ENCODE measurements at regions not wholly inside any gene's neighbourhood (a gene's known extent, or its start where the extent isn't known, plus 50 kb on each side); places are given as distances from the start of the nearest gene placed in this dataset.

DNA sequence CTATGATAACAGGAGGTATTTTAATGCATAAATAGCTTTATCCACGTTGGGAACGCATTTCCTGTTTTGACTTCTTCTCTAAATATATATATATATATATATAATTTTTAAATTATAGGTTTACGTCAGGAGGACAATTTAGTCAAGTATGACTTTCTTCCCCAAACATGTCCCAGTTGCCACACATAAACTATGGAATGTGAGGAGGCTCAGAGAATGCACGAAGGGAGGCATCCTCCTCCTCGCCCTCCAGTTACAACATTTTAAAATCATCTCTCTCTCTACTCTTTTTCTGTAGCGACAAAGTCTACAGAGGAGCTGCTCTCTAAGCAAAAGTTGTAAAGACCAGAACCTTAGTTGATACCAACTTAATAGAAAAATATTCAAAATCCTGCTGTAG, 106.9 kb upstream of the LYZL1 start:
- H3K9ac ChIP-seq (ENCODE audit: low read length): no peak overlapping the region
- DNase-seq (ENCODE audit: low read depth, low spot score) (no peak), ATAC-seq (no peak)
- no peaks in the 10 kb centered on the region for H3K9me3 ChIP-seq (ENCODE audit: control insufficient read depth in 1 of 2, insufficient read depth in 1 of 2, low read depth in 1 of 2, low read length in 2 of 2)
- ChIA-PET CTCF (no interaction called here), RAD21 (ENCODE audit: low non-redundant PET in 1 of 2, low total read pairs in 2 of 2, uncharacterized antibody in 2 of 2, unreplicated experiment in 2 of 2) (no interaction called here), POLR2A (no interaction called here)
- H3K27me3 ChIP-seq (ENCODE audit: insufficient read depth, low read length): peaks cover 33% of the 10 kb centered on the region
- no peaks in the 10 kb centered on the region for H3K4me1 ChIP-seq (ENCODE audit: control insufficient read depth in 1 of 2, insufficient read depth in 2 of 2, low read length in 2 of 2)
- H4K20me1 ChIP-seq (ENCODE audit: insufficient read depth): no peaks in the 10 kb centered on the region
- H3K9me2 ChIP-seq (ENCODE audit: insufficient read depth): no peaks in the 10 kb centered on the region
- no peak overlapping the region for H3K4me2 ChIP-seq (ENCODE audit: low read length)
- no peak overlapping the region for H3K27ac ChIP-seq (ENCODE audit: low read depth, low read length)
- intact Hi-C loops (cut with micrococcal nuclease): no loop called here
- H3K79me2 ChIP-seq (ENCODE audit: insufficient read depth, low read length): no peaks in the 10 kb centered on the region
- no peak overlapping the region for H3K4me3 ChIP-seq (replicated peaks in 1 of 2; ENCODE audit: low read depth in 1 of 2, low read length in 2 of 2)
- no peaks in the 10 kb centered on the region for H3K36me3 ChIP-seq (ENCODE audit: control insufficient read depth in 1 of 2, insufficient read depth in 2 of 2, low read length in 2 of 2)
- no peak overlapping the region for H2AFZ ChIP-seq (ENCODE audit: low read depth, low read length, poor library complexity, severe bottlenecking)
- TF ChIP-seq FOSL1 (IDR thresholded peaks at IDR 0.05; ENCODE audit: low read depth) (no peak), ELF1 (IDR thresholded peaks at IDR 0.05; ENCODE audit: borderline replicate concordance, low read depth) (no peak), POLR2AphosphoS5 (IDR thresholded peaks at IDR 0.05; ENCODE audit: low read depth, low read length) (no peak), SIN3A (IDR thresholded peaks at IDR 0.05; ENCODE audit: low read depth) (no peak), JUND (IDR thresholded peaks at IDR 0.05) (no peak)
- no TSS peak for BruUV-seq (replicated peaks)

DNA sequence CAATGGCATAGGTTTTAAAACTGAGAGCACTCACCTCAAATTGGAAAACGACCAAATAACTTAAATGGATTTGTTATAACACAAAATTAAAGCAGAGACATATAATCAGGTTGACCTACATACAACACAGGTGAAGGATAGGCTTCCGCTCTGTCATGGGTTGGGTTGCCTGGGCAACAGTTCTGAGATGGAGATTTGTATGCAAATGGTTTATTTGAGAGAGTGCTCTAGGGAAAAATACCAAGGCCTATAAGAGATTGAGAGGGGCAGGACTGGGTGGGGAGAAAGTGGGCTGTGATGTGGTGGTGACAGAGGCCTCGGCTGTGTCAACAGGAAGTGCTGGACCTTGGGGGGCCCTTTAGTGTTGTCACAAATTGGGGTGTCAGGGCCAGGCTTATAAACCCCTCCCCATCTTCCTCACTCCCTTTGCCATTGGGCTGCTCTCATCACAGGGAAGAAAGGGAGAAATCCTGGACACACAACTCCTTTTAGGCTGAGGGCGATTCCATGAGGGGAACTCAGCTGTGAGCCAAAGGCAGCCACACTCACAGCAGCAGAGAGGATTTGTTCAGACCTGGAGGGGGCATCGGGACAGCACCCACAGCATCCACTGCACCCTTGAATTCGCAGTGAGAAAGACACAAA, 105.4 kb upstream of the LYZL1 start:
- H3K4me3 ChIP-seq (replicated peaks in 1 of 2; ENCODE audit: low read depth in 1 of 2, low read length in 2 of 2): no peak overlapping the region
- ChIA-PET CTCF (no interaction called here), POLR2A (no interaction called here), RAD21 (ENCODE audit: low non-redundant PET in 1 of 2, low total read pairs in 2 of 2, uncharacterized antibody in 2 of 2, unreplicated experiment in 2 of 2) (no interaction called here)
- no peaks in the 10 kb centered on the region for H3K36me3 ChIP-seq (ENCODE audit: control insufficient read depth in 1 of 2, insufficient read depth in 2 of 2, low read length in 2 of 2)
- H3K9me2 ChIP-seq (ENCODE audit: insufficient read depth): no peaks in the 10 kb centered on the region
- no peak overlapping the region for H3K9ac ChIP-seq (ENCODE audit: low read length)
- H2AFZ ChIP-seq (ENCODE audit: low read depth, low read length, poor library complexity, severe bottlenecking): no peak overlapping the region
- H3K4me2 ChIP-seq (ENCODE audit: low read length): no peak overlapping the region
- BruUV-seq (replicated peaks): no TSS peak
- H3K27ac ChIP-seq (ENCODE audit: low read depth, low read length): no peak overlapping the region
- H3K4me1 ChIP-seq (ENCODE audit: control insufficient read depth in 1 of 2, insufficient read depth in 2 of 2, low read length in 2 of 2): no peaks in the 10 kb centered on the region
- no peaks in the 10 kb centered on the region for H3K79me2 ChIP-seq (ENCODE audit: insufficient read depth, low read length)
- H3K27me3 ChIP-seq (ENCODE audit: insufficient read depth, low read length): peaks cover 22% of the 10 kb centered on the region
- DNase-seq (ENCODE audit: low read depth, low spot score): no peak
- no peaks in the 10 kb centered on the region for H3K9me3 ChIP-seq (ENCODE audit: control insufficient read depth in 1 of 2, insufficient read depth in 1 of 2, low read depth in 1 of 2, low read length in 2 of 2)
- no peaks in the 10 kb centered on the region for H4K20me1 ChIP-seq (ENCODE audit: insufficient read depth)
- ATAC-seq: no peak
- intact Hi-C loops (cut with micrococcal nuclease): no loop called here
- TF ChIP-seq ELF1 (IDR thresholded peaks at IDR 0.05; ENCODE audit: borderline replicate concordance, low read depth): no peak
- no peak for TF ChIP-seq SRF (IDR thresholded peaks at IDR 0.05; ENCODE audit: low read depth)
- no peak for TF ChIP-seq POLR2AphosphoS5 (IDR thresholded peaks at IDR 0.05; ENCODE audit: low read depth, low read length)
- TF ChIP-seq YY1 (IDR thresholded peaks at IDR 0.05; ENCODE audit: extremely low read depth, insufficient replicate concordance, low read depth, low read length): no peak
- TF ChIP-seq ZFX (IDR thresholded peaks at IDR 0.05): no peak
- TF ChIP-seq, protein P1, sequence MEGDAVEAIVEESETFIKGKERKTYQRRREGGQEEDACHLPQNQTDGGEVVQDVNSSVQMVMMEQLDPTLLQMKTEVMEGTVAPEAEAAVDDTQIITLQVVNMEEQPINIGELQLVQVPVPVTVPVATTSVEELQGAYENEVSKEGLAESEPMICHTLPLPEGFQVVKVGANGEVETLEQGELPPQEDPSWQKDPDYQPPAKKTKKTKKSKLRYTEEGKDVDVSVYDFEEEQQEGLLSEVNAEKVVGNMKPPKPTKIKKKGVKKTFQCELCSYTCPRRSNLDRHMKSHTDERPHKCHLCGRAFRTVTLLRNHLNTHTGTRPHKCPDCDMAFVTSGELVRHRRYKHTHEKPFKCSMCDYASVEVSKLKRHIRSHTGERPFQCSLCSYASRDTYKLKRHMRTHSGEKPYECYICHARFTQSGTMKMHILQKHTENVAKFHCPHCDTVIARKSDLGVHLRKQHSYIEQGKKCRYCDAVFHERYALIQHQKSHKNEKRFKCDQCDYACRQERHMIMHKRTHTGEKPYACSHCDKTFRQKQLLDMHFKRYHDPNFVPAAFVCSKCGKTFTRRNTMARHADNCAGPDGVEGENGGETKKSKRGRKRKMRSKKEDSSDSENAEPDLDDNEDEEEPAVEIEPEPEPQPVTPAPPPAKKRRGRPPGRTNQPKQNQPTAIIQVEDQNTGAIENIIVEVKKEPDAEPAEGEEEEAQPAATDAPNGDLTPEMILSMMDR (IDR thresholded peaks at IDR 0.05 in 2 of 3, conservative IDR thresholded peaks at IDR 0.05 in 1 of 3; ENCODE audit: borderline replicate concordance in 1 of 3, insufficient read depth in 1 of 3, low read depth in 2 of 3, low read length in 2 of 3): no peak
- TF ChIP-seq, protein P2, sequence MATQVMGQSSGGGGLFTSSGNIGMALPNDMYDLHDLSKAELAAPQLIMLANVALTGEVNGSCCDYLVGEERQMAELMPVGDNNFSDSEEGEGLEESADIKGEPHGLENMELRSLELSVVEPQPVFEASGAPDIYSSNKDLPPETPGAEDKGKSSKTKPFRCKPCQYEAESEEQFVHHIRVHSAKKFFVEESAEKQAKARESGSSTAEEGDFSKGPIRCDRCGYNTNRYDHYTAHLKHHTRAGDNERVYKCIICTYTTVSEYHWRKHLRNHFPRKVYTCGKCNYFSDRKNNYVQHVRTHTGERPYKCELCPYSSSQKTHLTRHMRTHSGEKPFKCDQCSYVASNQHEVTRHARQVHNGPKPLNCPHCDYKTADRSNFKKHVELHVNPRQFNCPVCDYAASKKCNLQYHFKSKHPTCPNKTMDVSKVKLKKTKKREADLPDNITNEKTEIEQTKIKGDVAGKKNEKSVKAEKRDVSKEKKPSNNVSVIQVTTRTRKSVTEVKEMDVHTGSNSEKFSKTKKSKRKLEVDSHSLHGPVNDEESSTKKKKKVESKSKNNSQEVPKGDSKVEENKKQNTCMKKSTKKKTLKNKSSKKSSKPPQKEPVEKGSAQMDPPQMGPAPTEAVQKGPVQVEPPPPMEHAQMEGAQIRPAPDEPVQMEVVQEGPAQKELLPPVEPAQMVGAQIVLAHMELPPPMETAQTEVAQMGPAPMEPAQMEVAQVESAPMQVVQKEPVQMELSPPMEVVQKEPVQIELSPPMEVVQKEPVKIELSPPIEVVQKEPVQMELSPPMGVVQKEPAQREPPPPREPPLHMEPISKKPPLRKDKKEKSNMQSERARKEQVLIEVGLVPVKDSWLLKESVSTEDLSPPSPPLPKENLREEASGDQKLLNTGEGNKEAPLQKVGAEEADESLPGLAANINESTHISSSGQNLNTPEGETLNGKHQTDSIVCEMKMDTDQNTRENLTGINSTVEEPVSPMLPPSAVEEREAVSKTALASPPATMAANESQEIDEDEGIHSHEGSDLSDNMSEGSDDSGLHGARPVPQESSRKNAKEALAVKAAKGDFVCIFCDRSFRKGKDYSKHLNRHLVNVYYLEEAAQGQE (IDR thresholded peaks at IDR 0.05; ENCODE audit: low read depth): no peak
- TF ChIP-seq ZNF274 (IDR thresholded peaks at IDR 0.05; ENCODE audit: low read depth, low read length): no peak
- TF ChIP-seq RAD21 (IDR thresholded peaks at IDR 0.05; ENCODE audit: low read depth): no peak
- no peak for TF ChIP-seq CEBPB (IDR thresholded peaks at IDR 0.05; ENCODE audit: low read depth)
- TF ChIP-seq EGR1 (IDR thresholded peaks at IDR 0.05; ENCODE audit: low read depth): no peak
- TF ChIP-seq, protein P3, sequence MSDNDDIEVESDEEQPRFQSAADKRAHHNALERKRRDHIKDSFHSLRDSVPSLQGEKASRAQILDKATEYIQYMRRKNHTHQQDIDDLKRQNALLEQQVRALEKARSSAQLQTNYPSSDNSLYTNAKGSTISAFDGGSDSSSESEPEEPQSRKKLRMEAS (IDR thresholded peaks at IDR 0.05): no peak
- TF ChIP-seq SP1 (IDR thresholded peaks at IDR 0.05; ENCODE audit: low read depth): no peak
- no peak for TF ChIP-seq EZH2phosphoT487 (IDR thresholded peaks at IDR 0.05; ENCODE audit: borderline replicate concordance)

All from HCT116 (cell line).